ENCODE measurements at regions not wholly inside any gene's neighbourhood (a gene's known extent, or its start where the extent isn't known, plus 50 kb on each side); places are given as distances from the start of the nearest gene placed in this dataset.
"Not testable (repeated sequence)": the region's sequence is repeated elsewhere in the genome, so short reads cannot be mapped to it uniquely, and the experiment has no call there.

DNA sequence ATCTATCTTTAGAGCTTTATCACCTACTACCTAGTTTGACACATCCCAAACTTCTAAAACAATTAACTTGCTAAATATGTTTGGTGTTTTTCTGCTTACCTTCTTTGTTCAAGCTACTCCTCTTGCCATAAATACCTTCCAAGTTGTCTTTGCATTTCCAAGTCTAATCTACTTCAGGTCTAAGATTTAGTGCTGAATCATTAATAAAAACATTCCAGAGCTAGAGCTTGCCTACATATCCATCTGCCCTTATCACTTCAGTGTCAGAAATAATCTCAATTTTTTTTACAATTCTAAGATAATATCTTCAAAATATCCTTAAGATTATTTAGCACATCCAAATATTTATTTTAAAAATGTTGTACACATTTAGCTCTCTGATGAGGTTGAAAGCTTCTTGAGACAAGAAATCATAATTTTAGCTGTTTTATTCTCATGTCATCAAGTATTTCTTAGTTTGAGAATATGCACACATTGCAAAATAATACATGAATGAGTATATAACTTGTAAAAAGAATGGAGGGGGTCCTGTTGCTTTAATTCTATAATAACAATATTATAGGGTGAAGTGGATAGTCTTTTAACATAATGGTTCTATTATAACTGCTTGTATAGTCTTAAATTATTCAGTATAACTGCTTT lies 466.3 kb downstream of the SEMA3D start:
- no peak for DNase-seq (ENCODE audit: extremely low read depth, low read depth)
- TF ChIP-seq, protein P1, sequence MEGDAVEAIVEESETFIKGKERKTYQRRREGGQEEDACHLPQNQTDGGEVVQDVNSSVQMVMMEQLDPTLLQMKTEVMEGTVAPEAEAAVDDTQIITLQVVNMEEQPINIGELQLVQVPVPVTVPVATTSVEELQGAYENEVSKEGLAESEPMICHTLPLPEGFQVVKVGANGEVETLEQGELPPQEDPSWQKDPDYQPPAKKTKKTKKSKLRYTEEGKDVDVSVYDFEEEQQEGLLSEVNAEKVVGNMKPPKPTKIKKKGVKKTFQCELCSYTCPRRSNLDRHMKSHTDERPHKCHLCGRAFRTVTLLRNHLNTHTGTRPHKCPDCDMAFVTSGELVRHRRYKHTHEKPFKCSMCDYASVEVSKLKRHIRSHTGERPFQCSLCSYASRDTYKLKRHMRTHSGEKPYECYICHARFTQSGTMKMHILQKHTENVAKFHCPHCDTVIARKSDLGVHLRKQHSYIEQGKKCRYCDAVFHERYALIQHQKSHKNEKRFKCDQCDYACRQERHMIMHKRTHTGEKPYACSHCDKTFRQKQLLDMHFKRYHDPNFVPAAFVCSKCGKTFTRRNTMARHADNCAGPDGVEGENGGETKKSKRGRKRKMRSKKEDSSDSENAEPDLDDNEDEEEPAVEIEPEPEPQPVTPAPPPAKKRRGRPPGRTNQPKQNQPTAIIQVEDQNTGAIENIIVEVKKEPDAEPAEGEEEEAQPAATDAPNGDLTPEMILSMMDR (IDR thresholded peaks at IDR 0.05; ENCODE audit: low read depth, low read length, missing control alignments) = no peak
- H3K4me3 ChIP-seq (replicated peaks; ENCODE audit: low read depth, low read length) = no peak overlapping the region

DNA sequence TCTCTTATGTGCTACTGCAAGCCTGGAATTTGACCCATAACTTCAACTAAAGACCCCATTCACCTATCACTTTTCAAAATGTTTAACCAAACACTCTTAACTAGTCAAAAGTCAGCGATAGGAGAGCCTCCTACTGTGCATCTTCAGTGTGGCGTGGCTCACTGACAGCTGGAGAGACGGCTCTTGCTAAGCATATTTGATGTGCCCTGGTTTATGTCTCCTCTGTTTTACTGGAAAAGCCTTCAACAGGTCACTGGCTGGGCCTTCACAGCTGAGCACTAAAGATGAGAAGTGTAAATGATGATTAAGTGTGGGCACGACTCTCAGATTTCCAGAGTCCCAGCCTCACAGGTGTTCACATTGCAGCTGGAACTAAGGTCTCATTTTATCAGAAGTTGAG lies 472.1 kb downstream of the SEMA3D start:
- DNase-seq (ENCODE audit: extremely low read depth, low read depth) = no peak
- TF ChIP-seq, protein P1 (IDR thresholded peaks at IDR 0.05; ENCODE audit: low read depth, low read length, missing control alignments) = no peak
- no peak overlapping the region for H3K4me3 ChIP-seq (replicated peaks; ENCODE audit: low read depth, low read length)

DNA sequence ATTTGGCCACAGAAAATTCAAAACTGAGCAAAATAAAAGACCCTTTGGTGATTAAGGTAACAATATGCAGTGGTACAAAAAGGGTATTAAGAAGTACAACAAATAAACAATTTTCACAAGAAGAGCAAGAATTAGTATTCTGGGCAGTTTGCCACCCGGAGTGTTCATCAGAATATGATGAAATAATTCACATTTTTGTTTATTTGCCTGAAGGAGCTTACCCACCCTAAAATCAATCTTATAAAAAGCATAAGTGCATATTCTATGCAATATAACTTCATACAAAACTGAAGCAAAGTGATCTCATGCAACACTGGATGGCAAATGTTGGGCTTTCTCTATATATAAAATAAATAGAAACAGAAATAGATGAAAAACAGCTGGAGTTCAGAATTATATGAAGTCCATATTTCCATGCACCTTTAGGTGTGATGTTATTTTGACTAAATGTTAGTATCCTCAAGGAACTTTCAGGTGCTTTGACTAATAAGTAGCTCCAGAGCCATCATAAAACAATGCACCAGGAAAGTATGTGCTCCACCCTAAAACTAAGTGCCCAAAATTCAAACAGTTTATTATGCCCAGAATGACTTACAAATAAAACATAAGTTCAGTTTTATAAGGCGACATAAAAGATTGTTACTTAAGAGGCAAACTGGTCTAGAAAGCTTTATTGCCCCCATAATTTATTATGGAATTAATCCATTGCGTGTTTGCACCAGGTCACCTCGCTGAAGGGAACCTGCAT lies 474.3 kb downstream of the SEMA3D start:
- DNase-seq (ENCODE audit: extremely low read depth, low read depth) = no peak
- TF ChIP-seq, protein P1 (IDR thresholded peaks at IDR 0.05; ENCODE audit: low read depth, low read length, missing control alignments) = no peak
- no peak overlapping the region for H3K4me3 ChIP-seq (replicated peaks; ENCODE audit: low read depth, low read length)

DNA sequence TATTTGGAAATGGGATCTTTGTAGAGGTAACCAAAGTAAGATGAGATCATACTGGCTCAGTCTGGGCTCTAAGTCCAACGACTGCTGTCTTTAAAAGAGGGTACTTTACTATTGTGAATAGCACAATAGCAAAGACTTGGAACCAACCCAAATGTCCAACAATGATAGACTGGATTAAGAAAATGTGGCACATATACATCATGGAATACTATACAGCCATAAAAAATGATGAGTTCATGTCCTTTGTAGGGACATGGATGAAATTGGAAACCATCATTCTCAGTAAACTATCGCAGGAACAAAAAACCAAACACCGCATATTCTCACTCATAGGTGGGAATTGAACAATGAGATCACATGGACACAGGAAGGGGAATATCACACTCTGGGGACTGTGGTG lies 476.3 kb downstream of the SEMA3D start:
- not testable (repeated sequence) for H3K4me3 ChIP-seq (replicated peaks; ENCODE audit: low read depth, low read length); DNase-seq (ENCODE audit: extremely low read depth, low read depth)

DNA sequence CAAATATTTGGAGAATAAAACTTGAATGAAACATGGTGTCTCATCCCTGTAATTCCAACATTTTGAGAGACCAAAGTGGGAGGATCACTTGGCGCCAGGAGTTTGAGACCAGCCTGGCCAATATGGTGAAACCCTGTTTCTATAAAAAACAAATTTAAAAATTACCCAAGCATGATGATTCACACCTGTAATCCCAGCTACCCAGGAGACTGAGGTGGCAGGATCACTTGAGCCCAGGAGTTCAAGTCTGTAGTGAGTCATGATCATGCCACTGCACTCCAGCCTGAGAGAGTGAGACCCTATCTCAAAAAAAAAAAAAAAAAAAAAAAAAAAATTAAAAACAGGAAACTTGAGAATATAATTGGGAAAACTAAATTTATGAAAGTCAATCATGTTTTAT lies 481.1 kb downstream of the SEMA3D start:
- TF ChIP-seq, protein P1 (IDR thresholded peaks at IDR 0.05; ENCODE audit: low read depth, low read length, missing control alignments) = no peak
- no peak for DNase-seq (ENCODE audit: extremely low read depth, low read depth)
- no peak overlapping the region for H3K4me3 ChIP-seq (replicated peaks; ENCODE audit: low read depth, low read length)

DNA sequence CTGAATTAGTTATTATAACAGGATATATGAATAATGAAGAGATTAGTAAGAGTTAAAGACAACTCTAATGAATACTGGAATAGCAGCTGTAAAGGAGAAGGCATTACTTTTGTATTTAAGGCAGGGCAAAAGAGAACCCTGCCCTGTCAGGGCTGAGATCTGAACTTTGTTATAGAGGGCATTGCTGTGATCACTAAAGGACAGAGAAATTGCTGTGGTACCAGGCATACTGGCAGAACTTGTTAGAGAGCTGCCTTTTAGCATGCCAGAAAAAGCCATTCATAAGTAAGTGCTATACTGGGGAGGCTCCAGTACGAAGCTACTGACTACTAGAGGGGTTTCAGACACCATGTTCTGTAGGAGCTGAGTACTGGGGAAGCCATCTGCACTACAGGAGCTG lies 481.8 kb downstream of the SEMA3D start:
- TF ChIP-seq, protein P1 (IDR thresholded peaks at IDR 0.05; ENCODE audit: low read depth, low read length, missing control alignments) = no peak
- DNase-seq (ENCODE audit: extremely low read depth, low read depth) = no peak
- H3K4me3 ChIP-seq (replicated peaks; ENCODE audit: low read depth, low read length) = no peak overlapping the region

DNA sequence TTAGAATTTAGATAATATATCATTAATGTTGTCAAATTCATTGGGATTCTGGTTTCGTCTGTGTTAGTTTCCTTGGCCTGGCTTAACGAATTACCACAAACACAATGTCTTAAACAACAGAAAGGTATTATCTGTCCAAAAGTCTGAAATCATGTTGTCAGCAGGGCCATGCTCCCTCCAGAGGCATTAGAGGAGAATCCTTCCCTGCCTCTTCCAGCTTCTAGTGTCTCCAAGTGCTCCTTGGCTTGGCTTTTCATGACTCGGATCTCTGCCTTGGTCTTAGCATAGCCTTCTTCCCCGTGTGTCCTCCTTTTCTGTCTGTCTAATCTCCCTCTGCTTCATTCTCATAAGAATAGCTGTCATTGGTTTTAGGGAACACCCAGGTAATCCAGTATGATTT lies 482.5 kb downstream of the SEMA3D start:
- H3K4me3 ChIP-seq (replicated peaks; ENCODE audit: low read depth, low read length) = no peak overlapping the region
- DNase-seq (ENCODE audit: extremely low read depth, low read depth) = no peak
- TF ChIP-seq, protein P1 (IDR thresholded peaks at IDR 0.05; ENCODE audit: low read depth, low read length, missing control alignments) = no peak

All from HFF-Myc (cell line).